ENCODE measurements at regions not wholly inside any gene's neighbourhood (a gene's known extent, or its start where the extent isn't known, plus 50 kb on each side); places are given as distances from the start of the nearest gene placed in this dataset.

DNA sequence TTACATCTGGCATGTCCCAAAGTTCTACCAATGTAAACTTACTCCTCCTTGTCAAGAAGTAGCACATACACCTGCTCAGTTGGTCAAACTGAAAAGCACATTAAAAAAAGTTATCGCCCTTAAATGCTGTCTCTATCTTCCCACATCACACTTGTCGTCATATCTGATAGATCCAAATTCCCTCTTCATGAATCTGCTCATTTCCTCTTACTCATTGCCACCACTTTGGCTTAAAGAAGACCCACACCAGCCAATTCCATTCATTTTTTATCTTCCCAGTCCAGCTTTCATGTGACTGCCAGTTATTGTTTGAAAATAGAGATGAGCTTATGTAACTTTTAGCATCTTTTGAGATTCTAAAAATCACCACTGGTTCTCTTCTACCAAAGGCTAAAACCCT is 305.9 kb upstream of the MTNR1B start:
- no peak for TF ChIP-seq CTCF (IDR thresholded peaks at IDR 0.05)
- TF ChIP-seq ZFX (IDR thresholded peaks at IDR 0.05; ENCODE audit: borderline replicate concordance), result no peak
